ENCODE measurements at regions not wholly inside any gene's neighbourhood (a gene's known extent, or its start where the extent isn't known, plus 50 kb on each side); places are given as distances from the start of the nearest gene placed in this dataset.

DNA sequence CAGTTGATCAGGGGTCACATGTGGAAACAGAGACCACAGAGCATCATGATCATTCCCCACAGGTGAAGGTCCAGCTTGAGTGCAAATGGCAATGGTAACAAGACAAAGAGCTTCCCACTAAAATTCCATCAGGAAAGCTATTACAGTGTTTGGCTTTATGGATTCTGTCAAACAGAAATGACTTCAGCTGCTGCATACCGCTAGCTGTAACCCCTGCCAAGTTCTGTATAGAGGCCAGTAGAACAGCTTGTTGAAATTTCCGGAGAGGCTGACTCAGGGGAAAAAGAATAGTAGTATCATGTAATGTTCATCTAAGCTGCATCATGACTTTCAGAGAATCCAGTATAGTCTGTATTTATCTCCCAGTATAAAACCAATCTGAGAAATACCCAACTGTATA is 1704.7 kb downstream of the SLITRK5 start:
- no peak; the same call in 1 of the 2 replicates for TF ChIP-seq POLR2AphosphoS5 (IDR thresholded peaks at IDR 0.05; ENCODE audit: borderline replicate concordance, low read depth, low read length)
- no peak for TF ChIP-seq EZH2 (IDR thresholded peaks at IDR 0.05)
